ENCODE measurements at regions not wholly inside any gene's neighbourhood (a gene's known extent, or its start where the extent isn't known, plus 50 kb on each side); places are given as distances from the start of the nearest gene placed in this dataset.

DNA sequence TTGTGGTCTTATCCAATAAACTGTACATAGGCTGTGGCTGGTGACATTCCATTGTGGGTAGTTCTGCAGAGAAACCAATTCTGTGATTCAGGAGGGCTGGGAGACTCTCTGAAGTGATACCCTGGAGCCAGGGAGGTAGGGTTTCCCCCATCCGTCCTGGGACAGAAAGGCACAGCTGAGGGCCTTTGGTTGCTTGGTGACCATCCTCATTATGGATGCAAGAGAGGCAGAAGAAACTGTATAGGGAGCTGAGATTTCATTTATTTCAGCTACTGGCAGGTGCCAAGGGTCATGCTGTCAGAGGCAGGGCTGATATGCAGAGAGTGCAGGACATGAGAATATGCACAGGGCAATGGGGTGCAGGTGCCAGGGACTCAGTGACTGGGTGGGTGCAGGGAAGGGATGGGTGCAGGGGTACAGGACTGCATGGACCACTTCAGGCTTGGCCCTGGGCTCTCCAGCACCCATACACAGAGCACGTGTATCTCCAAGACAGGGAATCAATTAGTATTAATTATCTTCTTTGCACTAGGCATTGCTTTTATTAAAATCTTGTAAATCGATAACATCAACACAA is 236.5 kb downstream of the ICE1 start:
- no peak for DNase-seq

DNA sequence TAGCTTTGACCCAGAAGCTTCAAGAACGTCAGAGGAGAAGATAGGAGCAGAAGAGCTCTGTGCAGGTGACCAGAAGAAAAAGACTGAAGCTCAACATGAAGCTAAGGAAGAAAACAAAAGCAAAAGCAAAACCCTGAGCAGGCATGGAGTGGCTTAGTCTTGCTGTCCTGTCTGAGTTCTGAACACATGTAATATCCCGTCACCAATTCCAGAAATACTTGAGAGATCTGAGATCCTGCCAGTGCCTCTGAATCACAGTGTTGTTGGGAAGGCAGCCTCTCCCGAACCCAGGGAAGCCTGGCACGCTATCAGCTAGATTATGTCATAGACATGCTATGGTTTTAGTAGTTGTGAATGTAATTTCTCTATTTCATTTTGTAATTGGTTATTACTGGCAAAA is 235.7 kb downstream of the ICE1 start:
- no peak for DNase-seq

DNA sequence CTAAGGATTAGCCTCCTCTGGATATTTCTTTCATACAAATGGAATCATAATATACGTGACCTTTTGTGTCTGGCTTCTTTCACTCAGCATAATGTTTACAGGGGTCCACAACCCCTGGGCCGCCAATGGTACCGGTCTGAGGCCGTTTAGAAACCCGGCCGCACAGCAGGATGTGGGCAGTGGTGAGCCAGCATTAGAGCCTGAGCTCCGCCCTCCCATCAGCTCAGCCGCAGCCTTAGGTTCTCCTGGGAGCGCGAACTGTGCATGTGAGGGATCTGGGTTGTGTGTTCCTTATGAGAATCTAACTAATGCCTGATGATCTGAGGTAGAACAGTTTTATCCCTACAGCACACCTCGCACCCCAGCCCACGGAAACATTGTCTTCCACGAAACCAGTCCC is 229.7 kb downstream of the ICE1 start:
- no peak for DNase-seq

DNA sequence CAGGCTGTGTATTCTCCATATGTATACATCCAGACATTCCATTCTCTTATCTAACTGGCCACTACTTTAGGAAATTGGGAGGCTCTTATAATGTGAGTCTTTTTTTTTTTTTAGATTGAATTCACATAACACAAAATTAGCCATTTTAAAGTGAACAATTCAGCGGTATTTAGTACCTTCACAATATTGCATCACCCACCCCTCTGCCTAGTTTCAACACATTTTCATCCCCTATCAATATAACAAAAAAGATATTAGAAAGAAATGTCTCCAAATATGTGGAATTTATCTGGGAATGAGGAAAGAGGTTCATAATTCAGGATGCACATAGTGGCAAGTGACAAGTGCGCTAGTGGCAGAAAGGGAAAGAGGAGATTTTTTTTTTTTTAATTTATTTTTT is 228.5 kb downstream of the ICE1 start:
- DNase-seq = no peak

DNA sequence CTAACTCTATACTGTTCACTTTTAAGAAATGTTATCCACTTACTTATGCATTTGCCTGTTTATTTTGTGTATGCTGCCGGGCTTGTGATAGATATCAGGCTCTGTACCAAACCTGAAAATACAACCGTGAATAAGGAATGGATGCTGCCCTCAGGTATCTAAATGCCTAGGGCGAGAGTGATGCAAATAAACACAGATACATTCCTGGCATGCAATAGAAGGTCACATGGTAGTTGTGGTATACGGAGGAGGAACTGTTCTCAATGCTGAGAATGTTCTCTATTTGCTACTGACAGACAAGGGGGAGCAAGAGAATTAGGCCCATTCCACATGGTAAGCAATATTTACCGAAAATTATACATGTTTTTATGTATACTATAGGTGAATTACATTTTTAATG is 227.8 kb downstream of the ICE1 start:
- DNase-seq = no peak

DNA sequence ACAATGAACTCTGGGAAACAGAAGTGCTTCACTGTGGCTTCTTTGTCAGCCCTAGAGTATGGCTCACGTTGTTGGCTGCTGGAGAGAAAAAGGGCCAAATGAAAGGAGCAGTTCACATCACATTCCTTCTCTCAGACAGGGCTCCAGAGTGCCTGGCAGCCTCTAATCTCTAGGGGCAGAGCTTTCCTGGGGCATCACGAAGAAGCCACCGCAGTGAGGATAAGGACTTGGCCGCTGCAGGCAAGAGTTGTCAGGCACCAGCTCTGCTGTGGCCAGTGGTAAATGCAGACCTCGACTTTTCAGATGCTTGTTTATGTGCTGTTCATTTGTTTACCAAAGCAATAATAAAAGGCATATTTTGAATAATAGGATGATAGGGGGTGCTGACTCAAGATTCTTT is 227.2 kb downstream of the ICE1 start:
- no peak for DNase-seq

DNA sequence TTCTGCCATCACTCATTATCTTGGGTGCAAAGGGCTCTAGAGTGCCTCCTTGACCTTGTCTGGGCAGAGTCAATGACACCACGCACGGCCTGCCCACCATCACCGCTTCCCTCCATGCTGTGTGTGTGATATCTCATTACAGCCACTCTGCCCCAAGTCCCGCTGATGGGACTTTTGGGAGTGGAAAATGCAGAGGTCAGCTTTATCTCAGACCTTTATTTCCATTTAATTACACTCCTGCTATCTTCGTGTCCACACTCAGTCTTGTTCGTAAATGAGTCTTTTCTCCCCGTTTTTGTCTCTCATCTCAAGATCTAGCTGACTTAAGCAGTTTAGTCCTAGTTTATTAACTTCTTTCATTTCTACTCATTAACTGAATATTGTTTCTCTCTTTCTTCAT is 226.2 kb downstream of the ICE1 start:
- no peak for DNase-seq

DNA sequence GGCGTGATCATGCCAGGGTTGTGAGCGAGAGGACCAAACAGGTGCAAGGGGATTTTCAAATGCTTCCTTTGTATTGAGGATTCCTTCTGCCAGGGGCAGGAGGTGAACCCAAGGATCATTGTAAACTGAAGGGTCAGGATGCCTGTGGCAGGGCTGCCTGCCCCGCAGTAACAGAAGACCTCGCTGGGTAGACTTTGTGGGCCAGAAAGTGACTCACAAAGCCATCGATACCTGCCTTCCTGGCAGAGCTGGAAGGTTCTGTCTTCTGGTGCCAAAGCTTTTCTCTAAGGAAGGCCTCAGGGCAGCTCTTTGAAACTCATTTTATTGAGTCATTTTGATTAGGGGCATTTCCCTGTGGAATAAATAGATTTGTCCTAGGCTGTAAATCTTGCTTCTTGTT is 223.4 kb downstream of the ICE1 start:
- DNase-seq = no peak

DNA sequence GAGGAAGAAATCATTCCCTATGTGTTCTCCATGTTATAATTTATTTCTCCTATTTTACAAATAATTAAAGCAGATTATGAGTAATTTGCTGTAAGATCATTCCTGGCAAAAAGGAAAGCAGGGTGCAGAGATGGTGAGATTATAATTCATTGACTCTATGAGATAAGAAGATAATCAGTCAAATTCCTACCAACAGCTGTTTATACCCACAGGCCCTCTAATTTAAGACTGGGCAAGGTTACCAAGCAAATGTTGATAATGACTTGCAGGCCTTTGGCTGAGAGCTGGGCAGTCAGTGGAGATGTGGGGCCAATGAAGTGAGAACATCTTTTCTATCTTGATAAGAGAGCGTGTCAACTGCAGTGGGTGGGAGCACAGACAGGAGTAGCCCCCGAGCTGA is 222.7 kb downstream of the ICE1 start:
- no peak for DNase-seq

DNA sequence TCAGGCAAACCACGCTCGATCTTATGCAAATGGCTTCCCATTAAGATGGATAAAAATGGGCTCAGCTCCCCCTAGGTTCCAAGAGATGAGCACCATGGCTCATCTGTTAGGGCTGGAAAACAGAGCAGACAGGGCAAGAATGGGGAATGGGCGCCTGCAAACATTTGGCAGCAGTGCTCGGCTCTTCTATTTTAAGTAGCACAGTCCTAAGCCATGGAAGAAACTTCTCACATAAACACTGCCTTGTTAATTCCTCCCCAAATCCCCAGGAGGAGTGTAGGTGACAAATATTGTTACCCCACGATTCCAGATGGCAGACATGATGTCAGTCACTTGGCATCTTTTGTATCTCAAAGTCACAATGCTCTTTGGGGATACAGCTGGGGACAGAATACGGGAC is 221.8 kb downstream of the ICE1 start:
- DNase-seq = no peak

DNA sequence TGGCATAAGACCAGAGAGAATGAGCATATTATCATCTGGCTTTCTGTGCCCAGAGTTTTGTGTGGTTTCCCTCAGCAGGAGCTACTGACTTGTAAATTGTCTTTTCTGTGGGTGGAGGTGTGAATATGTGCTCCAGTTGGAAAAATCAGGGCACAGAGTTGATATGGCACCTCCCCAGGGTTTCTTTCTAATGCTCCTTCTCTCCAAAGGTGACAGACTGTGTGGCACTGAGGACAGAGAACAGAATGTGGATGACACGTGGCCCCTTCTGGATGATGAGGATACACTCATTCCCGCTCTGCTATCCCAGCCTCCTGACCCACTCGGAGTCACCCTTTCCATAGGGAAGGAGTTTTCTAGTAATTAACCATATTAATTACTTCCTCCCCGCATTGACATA is 221.0 kb downstream of the ICE1 start:
- no peak for DNase-seq

DNA sequence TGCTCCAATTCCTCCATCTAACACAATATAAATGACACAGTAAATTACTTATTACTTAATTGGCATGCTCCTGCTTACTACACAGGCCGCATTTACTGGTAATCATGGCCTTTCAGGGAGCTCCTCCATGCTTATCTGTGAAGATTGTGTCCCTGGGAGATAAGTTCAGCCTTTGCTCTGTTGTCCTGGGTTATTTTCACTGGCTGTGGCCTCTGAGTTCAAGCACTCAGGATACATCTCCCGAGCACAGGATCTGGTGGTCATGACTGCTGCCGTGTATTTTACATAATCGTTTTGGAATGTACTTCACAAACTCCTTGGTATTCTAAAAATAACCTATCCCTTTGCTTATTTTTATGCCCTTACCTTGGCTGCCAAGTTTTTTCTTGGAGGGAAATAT is 215.7 kb downstream of the ICE1 start:
- DNase-seq = no peak

DNA sequence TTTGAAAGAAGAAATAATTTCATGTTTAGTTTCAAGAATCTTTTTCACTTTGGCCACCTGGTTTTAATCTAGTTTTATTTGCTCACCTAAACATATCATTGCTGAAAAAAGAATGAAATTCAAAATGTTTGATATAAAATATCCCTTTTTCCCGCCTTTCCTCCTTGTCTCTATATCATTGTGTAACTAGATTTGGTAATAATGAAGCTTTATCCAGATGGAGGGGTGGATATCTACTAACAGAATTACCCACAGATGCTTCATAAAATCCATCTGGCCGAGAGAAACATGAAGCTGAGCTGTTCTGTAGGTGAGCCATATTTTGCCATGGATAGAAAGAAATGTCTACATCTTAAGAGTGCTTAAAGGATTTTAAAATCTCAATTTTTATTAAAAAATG is 214.7 kb downstream of the ICE1 start:
- DNase-seq = no peak

DNA sequence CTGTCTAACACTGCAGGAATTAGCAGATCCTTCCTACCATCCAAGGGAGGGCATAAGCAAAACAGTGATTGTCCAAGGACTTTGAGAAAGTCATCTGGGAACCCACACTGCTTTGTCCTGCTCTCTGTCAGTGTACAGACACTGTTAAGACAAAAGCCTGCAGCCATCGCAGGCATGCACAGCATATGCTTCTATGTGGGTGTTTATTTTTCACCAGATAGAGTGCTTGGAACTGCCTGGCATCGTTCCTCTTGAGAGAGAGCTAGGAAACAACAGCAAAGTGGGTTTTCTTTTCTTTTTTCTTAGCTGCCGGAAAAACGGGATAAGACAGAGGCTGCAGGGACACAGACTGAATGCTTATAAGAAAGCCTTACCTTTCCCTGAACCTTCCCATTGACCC is 212.3 kb downstream of the ICE1 start:
- no peak for DNase-seq

DNA sequence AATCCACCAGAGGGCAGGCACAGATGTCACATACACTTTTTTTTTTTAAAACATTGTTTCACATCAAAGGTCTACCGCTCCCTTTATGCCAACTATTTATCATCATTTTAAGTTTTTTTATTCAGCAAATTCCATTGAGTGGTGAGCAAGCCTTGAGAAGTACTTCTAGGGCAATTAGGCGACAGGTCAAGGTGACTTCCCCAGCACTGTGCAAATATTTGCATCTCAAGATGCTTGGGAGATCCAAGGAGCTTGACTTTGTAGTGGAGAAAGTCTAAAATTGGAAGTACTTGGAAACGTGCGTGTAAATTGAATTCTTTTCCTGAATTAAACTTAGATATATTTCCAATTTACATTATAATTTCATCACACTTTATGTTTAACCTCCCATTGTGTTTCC is 211.1 kb downstream of the ICE1 start:
- DNase-seq = no peak

DNA sequence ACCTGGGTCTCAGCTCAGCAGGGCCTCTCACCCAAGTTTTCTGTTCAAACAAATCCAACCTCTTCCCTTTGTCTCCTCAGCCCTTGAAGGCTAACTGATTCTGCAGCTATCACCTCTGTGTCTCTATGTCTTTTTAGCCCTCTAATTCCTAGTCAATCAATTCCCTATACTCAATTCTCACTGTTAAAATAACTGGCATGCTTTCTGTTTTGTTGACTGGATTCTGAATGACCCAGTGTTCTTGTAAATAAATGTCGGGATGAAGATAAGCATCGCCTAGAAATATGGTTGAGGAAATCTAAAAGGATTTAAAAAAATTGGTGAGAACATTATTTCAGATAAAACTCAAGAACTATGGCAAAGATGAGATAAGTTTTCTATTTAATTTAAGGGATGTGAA is 210.2 kb downstream of the ICE1 start:
- no peak for DNase-seq

DNA sequence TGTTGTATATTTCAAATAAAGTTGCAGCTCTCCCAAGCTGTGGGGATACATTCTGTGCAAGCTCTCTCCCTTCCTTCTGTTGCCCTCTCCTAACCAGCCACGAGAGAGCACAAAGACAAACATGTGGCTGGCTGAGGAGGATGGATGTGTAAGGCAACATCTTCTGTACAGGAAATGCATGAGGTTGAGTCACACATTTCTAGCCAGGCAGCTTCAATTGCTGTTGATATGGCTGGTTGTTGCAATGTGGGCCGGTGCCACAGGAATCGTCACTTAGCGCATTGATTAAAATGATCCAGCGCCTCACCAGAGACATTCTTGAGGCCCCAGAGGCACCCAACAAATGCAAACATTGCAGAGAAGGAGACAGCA is 207.1 kb downstream of the ICE1 start:
- DNase-seq = no peak

DNA sequence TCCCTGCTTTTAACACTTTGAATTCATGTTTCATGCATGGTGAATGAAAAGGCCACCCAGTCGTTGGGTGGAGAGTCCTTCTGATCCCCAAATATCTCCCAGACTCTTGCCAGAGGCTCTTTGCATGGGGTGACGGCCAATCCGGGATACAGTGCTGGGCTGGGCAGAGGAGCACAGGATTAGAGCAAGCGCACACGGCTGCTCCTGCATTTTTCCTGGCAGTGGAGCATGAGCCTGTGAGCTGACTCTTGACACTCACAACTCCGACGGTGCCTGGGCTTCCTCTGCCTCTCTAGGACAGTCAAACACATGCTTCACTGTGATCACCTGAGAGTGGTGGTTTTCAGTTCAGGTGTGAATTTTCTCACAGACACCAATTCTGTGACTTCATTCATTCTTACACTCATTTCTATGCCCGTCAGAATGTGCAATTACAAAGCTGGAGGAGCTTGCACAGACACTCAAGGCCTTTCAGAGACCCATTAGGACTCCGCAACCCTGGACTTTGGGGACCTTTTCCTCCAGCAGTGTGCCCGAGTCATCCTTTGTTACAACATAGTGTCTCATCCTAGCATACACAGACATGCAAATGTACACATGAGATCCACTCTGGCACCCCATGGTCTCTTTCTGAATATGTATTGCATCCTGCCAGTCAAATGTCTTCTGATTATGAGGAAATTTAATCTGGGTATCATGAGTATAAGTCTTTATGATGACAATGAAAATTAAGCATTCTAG is 206.6 kb downstream of the ICE1 start:
- no peak for DNase-seq

DNA sequence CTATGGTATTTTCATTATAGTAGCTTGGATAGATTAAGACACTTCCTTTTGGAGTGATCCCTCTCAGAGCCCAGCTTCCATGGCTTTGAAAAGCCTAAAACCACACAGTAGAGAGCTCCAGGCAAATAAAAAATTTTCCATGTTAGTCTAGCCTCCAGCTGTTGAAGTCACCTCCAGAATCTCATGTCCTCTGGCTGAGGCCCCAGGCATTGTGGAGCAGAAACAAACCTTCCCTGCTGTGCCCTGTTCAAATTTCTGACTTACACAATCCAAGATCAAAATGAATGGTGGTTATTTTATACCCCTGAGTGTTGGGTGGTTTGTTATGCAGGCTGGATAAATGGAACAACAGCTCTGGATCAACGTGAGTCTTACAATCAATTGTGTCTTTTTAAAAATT is 203.9 kb downstream of the ICE1 start:
- DNase-seq = no peak

DNA sequence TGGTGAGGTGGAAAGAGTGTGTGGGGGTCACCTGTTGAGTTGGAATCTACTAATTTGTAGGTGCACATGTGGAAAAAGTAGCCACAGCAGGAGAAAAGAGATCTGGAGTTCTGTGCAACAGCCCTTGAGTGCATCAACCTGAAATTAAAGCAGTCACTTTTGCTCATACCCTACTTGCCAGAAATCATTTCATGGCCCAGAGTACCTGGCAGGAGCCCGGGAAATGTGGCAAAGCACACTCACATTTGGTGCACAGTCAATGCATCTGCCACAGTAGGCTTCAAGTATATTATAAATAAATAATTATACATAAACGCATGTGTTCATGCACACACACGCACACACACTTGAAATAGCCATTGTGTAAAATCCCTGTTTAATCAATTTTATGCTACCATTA is 203.0 kb downstream of the ICE1 start:
- DNase-seq = no peak

DNA sequence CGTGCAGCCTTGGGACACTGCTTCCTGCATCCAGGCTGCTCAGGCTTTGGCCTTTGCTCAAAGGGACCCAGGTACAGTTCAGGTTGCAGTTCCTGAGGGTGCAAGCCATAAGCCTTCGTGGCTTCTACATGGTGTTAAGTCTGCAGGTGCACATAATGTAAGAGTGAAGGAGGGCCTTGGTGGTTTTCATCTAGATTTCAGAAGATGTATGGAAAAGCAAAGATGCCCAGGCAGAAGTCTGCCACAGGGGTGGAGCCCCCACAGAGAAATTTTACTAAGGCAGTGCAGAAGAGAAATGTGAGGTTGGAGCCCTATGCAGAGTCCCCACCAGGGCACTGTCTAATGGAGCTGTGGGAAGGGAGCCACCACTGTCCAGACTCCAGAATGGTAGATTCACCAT is 200.9 kb downstream of the ICE1 start:
- no peak for DNase-seq

DNA sequence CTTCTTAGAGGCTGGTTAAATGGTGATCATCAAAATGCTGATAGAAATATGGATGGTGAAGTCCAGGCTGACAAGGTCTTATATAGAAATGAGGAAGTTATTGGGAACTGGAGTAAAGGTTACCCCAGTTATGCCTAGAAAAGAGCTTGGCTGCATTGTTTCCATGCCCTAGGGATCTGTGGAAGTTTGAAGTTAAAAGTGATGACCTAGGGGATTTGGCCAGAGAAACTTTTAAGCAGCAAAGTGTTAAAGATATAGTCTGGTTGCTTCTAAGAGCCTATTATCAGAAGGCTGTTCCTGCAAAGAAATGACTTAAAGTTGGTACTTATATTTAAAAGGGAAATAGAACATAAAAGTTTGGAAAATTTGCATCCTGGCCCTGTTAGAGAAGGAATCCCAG is 200.3 kb downstream of the ICE1 start:
- no peak for DNase-seq

DNA sequence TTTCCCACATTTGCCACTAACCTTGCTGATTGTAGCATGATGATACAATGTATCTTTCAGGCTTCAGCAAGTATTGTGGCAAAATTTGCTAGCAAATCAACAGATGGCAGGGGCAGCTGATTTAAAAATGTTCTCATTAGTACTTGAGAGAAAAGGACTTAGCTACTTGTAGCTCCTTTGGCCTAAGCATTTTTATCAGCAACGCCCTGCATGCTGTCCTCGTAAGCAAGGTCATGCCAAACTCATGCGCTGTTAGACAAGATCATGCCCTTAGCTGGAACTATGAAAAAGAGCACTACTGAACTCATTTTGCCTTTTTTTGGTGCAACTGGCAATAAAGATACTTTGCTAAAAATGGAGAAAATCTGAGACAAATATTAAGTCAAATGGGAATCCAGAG is 197.1 kb downstream of the ICE1 start:
- DNase-seq = no peak

DNA sequence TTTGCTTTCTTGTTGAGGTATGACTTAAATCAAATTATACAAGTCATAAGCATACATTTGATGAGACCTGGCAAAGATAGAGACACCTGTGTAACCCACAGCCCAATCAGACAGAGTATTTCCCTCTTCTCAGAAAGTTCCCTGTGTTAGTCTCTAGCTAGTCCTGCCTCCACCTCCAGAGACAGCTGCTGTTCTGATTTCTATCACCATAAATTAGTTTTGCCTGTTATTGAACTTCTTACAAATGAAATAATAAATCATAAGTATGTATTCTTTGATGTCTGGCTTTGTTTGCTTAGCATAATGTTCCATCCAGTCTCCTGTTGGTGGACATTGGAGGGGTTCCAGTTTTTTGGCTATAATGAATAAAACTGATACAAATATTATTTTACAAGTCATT is 194.5 kb downstream of the ICE1 start:
- no peak for DNase-seq

DNA sequence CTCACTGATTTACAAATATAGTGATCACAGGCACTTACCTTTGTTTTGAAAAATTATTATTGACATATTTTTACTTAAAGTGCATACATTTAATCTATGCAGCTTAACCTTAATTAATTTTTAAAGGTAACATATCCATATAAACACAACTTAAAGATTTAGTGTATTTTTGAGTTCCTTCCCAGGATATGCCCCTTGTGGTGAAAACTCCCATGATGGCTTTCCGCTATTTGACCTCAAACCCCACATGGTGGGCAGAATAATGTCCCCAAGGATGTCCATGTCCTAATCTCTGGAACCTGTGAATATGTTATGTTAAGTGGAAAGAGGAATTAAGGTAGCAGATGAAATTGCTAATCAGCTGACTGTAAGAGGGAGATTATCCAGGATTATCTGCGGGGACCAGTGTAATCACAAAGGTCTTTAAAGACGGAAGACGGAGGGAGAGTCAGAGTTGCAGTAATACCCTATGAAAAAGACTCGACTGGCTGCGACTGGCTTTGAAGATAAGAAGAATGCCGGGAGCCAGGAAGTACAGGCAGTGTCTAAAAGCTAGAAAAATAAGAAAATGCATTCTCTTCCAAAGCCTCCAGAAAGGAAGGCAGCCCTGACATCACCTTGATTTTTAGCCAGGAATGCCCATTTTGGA is 193.9 kb downstream of the ICE1 start:
- DNase-seq = no peak
